ENCODE measurements at regions not wholly inside any gene's neighbourhood (a gene's known extent, or its start where the extent isn't known, plus 50 kb on each side); places are given as distances from the start of the nearest gene placed in this dataset.

GRCh38 chr16:59204589-59204988, 470.5 kb upstream of the GOT2 start:
- Histone ChIP-seq H3K27ac (ENCODE audit: low read depth, low read length) (no peak overlapping the region), H3K4me3 (ENCODE audit: insufficient read depth, low read length, poor library complexity, severe bottlenecking) (no peak overlapping the region), H3K27me3 (ENCODE audit: low read length) (no peaks in the 10 kb centered on the region), H3K9me2 (replicated peaks; ENCODE audit: insufficient read depth, low read length) (no peaks in the 10 kb centered on the region), H3K79me2 (ENCODE audit: insufficient read depth, low read length) (no peaks in the 10 kb centered on the region), H3F3A (ENCODE audit: insufficient read depth) (no peaks in the 10 kb centered on the region), H4K20me1 (ENCODE audit: low read depth, low read length) (no peaks in the 10 kb centered on the region), H2AFZ (ENCODE audit: low read depth, low read length, severe bottlenecking) (no peak overlapping the region), H3K9me3 (ENCODE audit: insufficient read depth, low read length) (no peaks in the 10 kb centered on the region), H3K36me3 (ENCODE audit: low read length) (no peaks in the 10 kb centered on the region), H3K9ac (ENCODE audit: low read length) (no peak overlapping the region), H3K4me2 (ENCODE audit: low read depth, low read length, poor library complexity, severe bottlenecking) (no peak overlapping the region)
- TF ChIP-seq EZH2phosphoT487 (conservative IDR thresholded peaks at IDR 0.05; ENCODE audit: low read length) (no peak), CTCF (IDR thresholded peaks at IDR 0.05; ENCODE audit: insufficient read depth, low read length, poor library complexity, severe bottlenecking) (no peak)

GRCh38 chr16:59202233-59202862, 468.2 kb upstream of the GOT2 start:
- no peak overlapping the region for H3K9ac ChIP-seq (ENCODE audit: low read length)
- H3K27ac ChIP-seq (ENCODE audit: low read depth, low read length), result no peak overlapping the region
- H3F3A ChIP-seq (ENCODE audit: insufficient read depth), result no peaks in the 10 kb centered on the region
- H3K9me3 ChIP-seq (ENCODE audit: insufficient read depth, low read length), result no peaks in the 10 kb centered on the region
- H3K4me3 ChIP-seq (ENCODE audit: insufficient read depth, low read length, poor library complexity, severe bottlenecking), result no peak overlapping the region
- H3K79me2 ChIP-seq (ENCODE audit: insufficient read depth, low read length), result no peaks in the 10 kb centered on the region
- H3K9me2 ChIP-seq (replicated peaks; ENCODE audit: insufficient read depth, low read length), result no peaks in the 10 kb centered on the region
- TF ChIP-seq EZH2phosphoT487 (conservative IDR thresholded peaks at IDR 0.05; ENCODE audit: low read length) (no peak), CTCF (IDR thresholded peaks at IDR 0.05; ENCODE audit: insufficient read depth, low read length, poor library complexity, severe bottlenecking) (no peak)
- H3K36me3 ChIP-seq (ENCODE audit: low read length), result no peaks in the 10 kb centered on the region
- H3K4me2 ChIP-seq (ENCODE audit: low read depth, low read length, poor library complexity, severe bottlenecking), result no peak overlapping the region
- no peak overlapping the region for H2AFZ ChIP-seq (ENCODE audit: low read depth, low read length, severe bottlenecking)
- H3K27me3 ChIP-seq (ENCODE audit: low read length), result no peaks in the 10 kb centered on the region
- H4K20me1 ChIP-seq (ENCODE audit: low read depth, low read length), result no peaks in the 10 kb centered on the region

GRCh38 chr16:59201821-59202220, 467.7 kb upstream of the GOT2 start:
- no peak overlapping the region for H3K27ac ChIP-seq (ENCODE audit: low read depth, low read length)
- no peaks in the 10 kb centered on the region for H3K36me3 ChIP-seq (ENCODE audit: low read length)

More at GRCh38 chr16:59201821-59202220, 467.7 kb upstream of the GOT2 start:
- Histone ChIP-seq H3F3A (ENCODE audit: insufficient read depth) (no peaks in the 10 kb centered on the region), H2AFZ (ENCODE audit: low read depth, low read length, severe bottlenecking) (no peak overlapping the region), H3K9me3 (ENCODE audit: insufficient read depth, low read length) (no peaks in the 10 kb centered on the region), H3K79me2 (ENCODE audit: insufficient read depth, low read length) (no peaks in the 10 kb centered on the region), H3K4me3 (ENCODE audit: insufficient read depth, low read length, poor library complexity, severe bottlenecking) (no peak overlapping the region), H3K4me2 (ENCODE audit: low read depth, low read length, poor library complexity, severe bottlenecking) (no peak overlapping the region), H3K27me3 (ENCODE audit: low read length) (no peaks in the 10 kb centered on the region), H3K9ac (ENCODE audit: low read length) (no peak overlapping the region), H4K20me1 (ENCODE audit: low read depth, low read length) (no peaks in the 10 kb centered on the region), H3K9me2 (replicated peaks; ENCODE audit: insufficient read depth, low read length) (no peaks in the 10 kb centered on the region)
- TF ChIP-seq CTCF (IDR thresholded peaks at IDR 0.05; ENCODE audit: insufficient read depth, low read length, poor library complexity, severe bottlenecking) (no peak), EZH2phosphoT487 (conservative IDR thresholded peaks at IDR 0.05; ENCODE audit: low read length) (no peak)

Measured in SU-DHL-6 (cell line).